ENCODE measurements at regions not wholly inside any gene's neighbourhood (a gene's known extent, or its start where the extent isn't known, plus 50 kb on each side); places are given as distances from the start of the nearest gene placed in this dataset.

DNA sequence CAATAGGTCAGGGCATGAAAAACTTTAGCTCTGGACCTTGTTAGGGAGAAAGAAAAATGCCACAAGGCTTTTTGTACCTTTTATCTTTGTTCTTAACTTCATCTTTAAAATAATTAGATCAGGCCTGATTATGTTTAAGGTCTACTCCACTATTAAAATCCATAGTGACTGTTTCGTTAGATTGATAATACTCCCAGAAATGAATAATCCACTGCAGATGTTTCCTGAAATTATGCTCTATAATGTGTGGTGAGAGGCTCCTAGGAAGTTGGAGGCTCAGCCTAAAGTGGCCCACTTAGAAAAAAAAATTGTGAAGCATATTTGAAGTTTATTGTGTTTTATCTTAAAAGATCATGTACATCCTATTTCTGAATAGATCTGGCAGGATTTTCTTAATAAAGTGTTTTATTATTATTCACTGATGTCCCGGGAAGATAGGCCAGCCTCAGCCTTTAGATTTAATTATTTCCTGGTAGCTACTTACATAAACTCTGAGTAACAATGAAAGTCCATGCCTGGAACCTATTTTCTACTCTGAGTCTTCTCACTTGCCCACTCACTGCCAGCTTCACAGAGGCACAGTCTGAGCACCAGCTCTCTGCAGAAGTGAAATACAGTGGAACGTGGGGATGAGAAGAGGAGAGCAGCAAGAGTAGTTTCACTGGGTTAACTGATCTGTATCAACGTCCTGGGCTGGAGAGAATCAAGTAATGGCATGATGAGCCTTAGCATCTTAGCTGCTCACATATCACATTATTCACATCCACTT, 126.8 kb upstream of the TMEM170B start:
- H2AFZ ChIP-seq (ENCODE audit: low read length): no peak overlapping the region
- no peaks in the 10 kb centered on the region for H3K79me2 ChIP-seq (ENCODE audit: insufficient read depth, low read length)
- TF ChIP-seq, protein P1, sequence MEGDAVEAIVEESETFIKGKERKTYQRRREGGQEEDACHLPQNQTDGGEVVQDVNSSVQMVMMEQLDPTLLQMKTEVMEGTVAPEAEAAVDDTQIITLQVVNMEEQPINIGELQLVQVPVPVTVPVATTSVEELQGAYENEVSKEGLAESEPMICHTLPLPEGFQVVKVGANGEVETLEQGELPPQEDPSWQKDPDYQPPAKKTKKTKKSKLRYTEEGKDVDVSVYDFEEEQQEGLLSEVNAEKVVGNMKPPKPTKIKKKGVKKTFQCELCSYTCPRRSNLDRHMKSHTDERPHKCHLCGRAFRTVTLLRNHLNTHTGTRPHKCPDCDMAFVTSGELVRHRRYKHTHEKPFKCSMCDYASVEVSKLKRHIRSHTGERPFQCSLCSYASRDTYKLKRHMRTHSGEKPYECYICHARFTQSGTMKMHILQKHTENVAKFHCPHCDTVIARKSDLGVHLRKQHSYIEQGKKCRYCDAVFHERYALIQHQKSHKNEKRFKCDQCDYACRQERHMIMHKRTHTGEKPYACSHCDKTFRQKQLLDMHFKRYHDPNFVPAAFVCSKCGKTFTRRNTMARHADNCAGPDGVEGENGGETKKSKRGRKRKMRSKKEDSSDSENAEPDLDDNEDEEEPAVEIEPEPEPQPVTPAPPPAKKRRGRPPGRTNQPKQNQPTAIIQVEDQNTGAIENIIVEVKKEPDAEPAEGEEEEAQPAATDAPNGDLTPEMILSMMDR (IDR thresholded peaks at IDR 0.05; ENCODE audit: low read length): no peak
- TF ChIP-seq EZH2 (IDR thresholded peaks at IDR 0.05; ENCODE audit: borderline replicate concordance, low read length): no peak
- no peaks in the 10 kb centered on the region for H3K9me3 ChIP-seq (ENCODE audit: low read length)
- H3F3A ChIP-seq (ENCODE audit: insufficient read depth, low read length): no peaks in the 10 kb centered on the region
- H3K36me3 ChIP-seq (ENCODE audit: insufficient read depth, low read length): no peaks in the 10 kb centered on the region
- H3K9ac ChIP-seq (ENCODE audit: low read length): no peak overlapping the region
- no peaks in the 10 kb centered on the region for H4K20me1 ChIP-seq (ENCODE audit: insufficient read depth, low read length)
- H3K4me1 ChIP-seq (ENCODE audit: insufficient read depth, low read length, severe bottlenecking): peaks cover 12% of the 10 kb centered on the region
- no peak overlapping the region for H3K4me2 ChIP-seq (ENCODE audit: low read length)
- H3K4me3 ChIP-seq (ENCODE audit: low read depth, low read length, poor library complexity, severe bottlenecking): no peak overlapping the region
- H3K27ac ChIP-seq (ENCODE audit: low read depth, low read length, poor library complexity, severe bottlenecking): no peak overlapping the region
- H3K27me3 ChIP-seq (ENCODE audit: insufficient read depth, low read length): no peaks in the 10 kb centered on the region
- no peaks in the 10 kb centered on the region for H3K9me2 ChIP-seq (ENCODE audit: low read depth, low read length)

DNA sequence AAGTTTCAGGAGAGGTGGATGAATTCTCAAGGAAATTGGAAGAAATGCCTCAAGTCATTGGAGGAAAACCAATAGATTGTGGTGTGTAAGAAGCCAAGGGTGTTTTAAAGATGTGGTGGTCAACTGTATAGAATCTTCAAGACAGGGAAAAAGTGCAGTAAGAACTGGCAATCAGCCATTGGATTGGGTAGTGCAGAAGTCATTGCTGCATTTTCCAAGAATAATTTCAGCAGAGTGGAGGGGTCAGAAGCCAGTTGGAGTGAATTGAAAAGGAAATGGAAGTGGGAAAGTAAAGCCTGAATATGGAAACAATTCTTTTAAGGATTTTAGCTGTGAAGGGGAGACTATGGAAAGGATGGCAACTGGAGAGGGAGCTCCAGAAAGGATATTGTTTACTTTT, 128.2 kb upstream of the TMEM170B start:
- Histone ChIP-seq H3K4me1 (ENCODE audit: insufficient read depth, low read length, severe bottlenecking) (peaks cover 14% of the 10 kb centered on the region), H3F3A (ENCODE audit: insufficient read depth, low read length) (no peaks in the 10 kb centered on the region), H3K36me3 (ENCODE audit: insufficient read depth, low read length) (no peaks in the 10 kb centered on the region), H3K9ac (ENCODE audit: low read length) (no peak overlapping the region), H3K9me2 (ENCODE audit: low read depth, low read length) (no peaks in the 10 kb centered on the region), H3K9me3 (ENCODE audit: low read length) (no peaks in the 10 kb centered on the region), H2AFZ (ENCODE audit: low read length) (no peak overlapping the region), H3K79me2 (ENCODE audit: insufficient read depth, low read length) (no peaks in the 10 kb centered on the region), H3K4me3 (ENCODE audit: low read depth, low read length, poor library complexity, severe bottlenecking) (no peak overlapping the region), H4K20me1 (ENCODE audit: insufficient read depth, low read length) (no peaks in the 10 kb centered on the region), H3K27me3 (ENCODE audit: insufficient read depth, low read length) (no peaks in the 10 kb centered on the region), H3K4me2 (ENCODE audit: low read length) (no peak overlapping the region), H3K27ac (ENCODE audit: low read depth, low read length, poor library complexity, severe bottlenecking) (no peak overlapping the region)
- TF ChIP-seq EZH2 (IDR thresholded peaks at IDR 0.05; ENCODE audit: borderline replicate concordance, low read length): no peak
- TF ChIP-seq, protein P1 (IDR thresholded peaks at IDR 0.05; ENCODE audit: low read length): no peak

DNA sequence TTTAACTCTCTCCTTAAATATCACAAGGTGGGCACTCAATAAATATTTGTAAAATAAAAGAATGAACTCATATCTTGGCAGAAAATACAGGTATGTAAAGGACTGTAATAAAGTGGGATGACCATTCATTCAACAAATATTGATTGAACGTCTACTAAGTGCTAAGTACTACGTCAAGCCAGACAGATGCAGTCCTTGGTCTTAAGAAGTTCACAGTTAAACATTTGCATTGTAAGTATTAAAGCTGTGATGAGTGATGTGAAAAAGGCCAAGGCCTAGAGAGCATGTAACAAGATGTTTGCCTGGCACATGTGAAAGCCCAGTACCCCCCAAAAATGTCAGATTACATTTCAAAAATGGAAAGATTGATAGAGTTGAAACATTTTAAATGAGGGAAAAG, 130.1 kb upstream of the TMEM170B start:
- Histone ChIP-seq H3K36me3 (ENCODE audit: insufficient read depth, low read length) (no peaks in the 10 kb centered on the region), H3K9ac (ENCODE audit: low read length) (no peak overlapping the region), H3K4me2 (ENCODE audit: low read length) (no peak overlapping the region), H3K9me2 (ENCODE audit: low read depth, low read length) (no peaks in the 10 kb centered on the region), H4K20me1 (ENCODE audit: insufficient read depth, low read length) (no peaks in the 10 kb centered on the region), H3F3A (ENCODE audit: insufficient read depth, low read length) (no peaks in the 10 kb centered on the region), H2AFZ (ENCODE audit: low read length) (no peak overlapping the region), H3K4me1 (ENCODE audit: insufficient read depth, low read length, severe bottlenecking) (peaks cover 17% of the 10 kb centered on the region), H3K27me3 (ENCODE audit: insufficient read depth, low read length) (no peaks in the 10 kb centered on the region), H3K9me3 (ENCODE audit: low read length) (no peaks in the 10 kb centered on the region), H3K79me2 (ENCODE audit: insufficient read depth, low read length) (no peaks in the 10 kb centered on the region), H3K4me3 (ENCODE audit: low read depth, low read length, poor library complexity, severe bottlenecking) (no peak overlapping the region), H3K27ac (ENCODE audit: low read depth, low read length, poor library complexity, severe bottlenecking) (no peak overlapping the region)
- TF ChIP-seq, protein P1 (IDR thresholded peaks at IDR 0.05; ENCODE audit: low read length): no peak
